Prostate gland (tissue), 2 donors: ENCODE measurements at regions not wholly inside any gene's neighbourhood (a gene's known extent, or its start where the extent isn't known, plus 50 kb on each side); places are given as distances from the start of the nearest gene placed in this dataset.

Experiments used
- POLR2AphosphoS5 ChIP-seq: sonication (generic); formaldehyde crosslinking; IDR thresholded peaks from one replicate; pipeline ENCODE4 v1.6.1; 2017; ENCODE audit warnings: antibody characterized with exemption
- TF ChIP-seq, protein P1 (sequence below), 4 experiments: fragments of 200-600 bp in 2 of 4; fragments of 450-650 bp in 2 of 4; sonication (generic) in 2 of 4; IDR thresholded peaks; 1 replicate in 3 of 4; 2 replicates in 1 of 4; pipeline ENCODE4 v1.5.1; 2016 to 2019; ENCODE audit warnings: antibody characterized with exemption in 4 of 4, mild to moderate bottlenecking in 2 of 4, moderate library complexity in 2 of 4

DNA sequence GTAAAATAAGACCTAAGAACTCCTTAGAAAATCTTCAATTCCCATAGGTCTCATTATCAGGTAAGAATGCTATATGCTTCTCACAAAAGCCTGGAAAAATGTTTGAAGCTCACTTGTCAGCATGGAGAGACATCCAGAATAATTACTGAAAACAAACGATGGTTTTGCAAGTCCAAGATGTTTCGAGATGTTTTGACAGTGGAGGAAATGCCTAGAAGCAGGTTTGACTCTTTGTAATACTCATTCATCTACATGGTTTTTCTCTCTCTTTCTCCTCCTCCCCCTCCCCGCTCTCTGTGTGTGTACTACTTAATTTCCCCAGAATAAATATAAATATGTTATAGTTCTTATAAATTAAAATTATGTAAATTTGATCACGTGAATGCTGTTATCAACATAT, 131.9 kb upstream of the NR3C2 start:
- TF ChIP-seq, protein P1, sequence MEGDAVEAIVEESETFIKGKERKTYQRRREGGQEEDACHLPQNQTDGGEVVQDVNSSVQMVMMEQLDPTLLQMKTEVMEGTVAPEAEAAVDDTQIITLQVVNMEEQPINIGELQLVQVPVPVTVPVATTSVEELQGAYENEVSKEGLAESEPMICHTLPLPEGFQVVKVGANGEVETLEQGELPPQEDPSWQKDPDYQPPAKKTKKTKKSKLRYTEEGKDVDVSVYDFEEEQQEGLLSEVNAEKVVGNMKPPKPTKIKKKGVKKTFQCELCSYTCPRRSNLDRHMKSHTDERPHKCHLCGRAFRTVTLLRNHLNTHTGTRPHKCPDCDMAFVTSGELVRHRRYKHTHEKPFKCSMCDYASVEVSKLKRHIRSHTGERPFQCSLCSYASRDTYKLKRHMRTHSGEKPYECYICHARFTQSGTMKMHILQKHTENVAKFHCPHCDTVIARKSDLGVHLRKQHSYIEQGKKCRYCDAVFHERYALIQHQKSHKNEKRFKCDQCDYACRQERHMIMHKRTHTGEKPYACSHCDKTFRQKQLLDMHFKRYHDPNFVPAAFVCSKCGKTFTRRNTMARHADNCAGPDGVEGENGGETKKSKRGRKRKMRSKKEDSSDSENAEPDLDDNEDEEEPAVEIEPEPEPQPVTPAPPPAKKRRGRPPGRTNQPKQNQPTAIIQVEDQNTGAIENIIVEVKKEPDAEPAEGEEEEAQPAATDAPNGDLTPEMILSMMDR (IDR thresholded peaks at IDR 0.05), result no peak
- no peak for TF ChIP-seq POLR2AphosphoS5
